Stromal cell of bone marrow (primary cell): ENCODE measurements at regions not wholly inside any gene's neighbourhood (a gene's known extent, or its start where the extent isn't known, plus 50 kb on each side); places are given as distances from the start of the nearest gene placed in this dataset.
"Not testable (repeated sequence)": the region's sequence is repeated elsewhere in the genome, so short reads cannot be mapped to it uniquely, and the experiment has no call there.

Source experiments
- DNase-seq: peaks from one replicate; pipeline ENCODE4 v3.0.0-alpha.2; 2012; ENCODE audit warnings: low read depth

- no peak for DNase-seq
These were observed 102.2 kb upstream of the KCTD1 start for GRCh38 chr18:26650310-26651268.

GRCh38 chr18:26649193-26649543 is 100.8 kb upstream of the KCTD1 start:
- DNase-seq, result no peak

GRCh38 chr18:26648509-26649192 is 100.3 kb upstream of the KCTD1 start:
- no peak for DNase-seq

GRCh38 chr18:26646901-26647300 is 98.5 kb upstream of the KCTD1 start:
- no peak for DNase-seq

- no peak for DNase-seq
These were observed 94.3 kb upstream of the KCTD1 start for GRCh38 chr18:26642440-26643348.

- no peak for DNase-seq
These were observed 92.2 kb upstream of the KCTD1 start for GRCh38 chr18:26640541-26640940.

- no peak for DNase-seq
These were observed 90.8 kb upstream of the KCTD1 start for GRCh38 chr18:26639149-26639548.

- no peak for DNase-seq
These were observed 89.6 kb upstream of the KCTD1 start for GRCh38 chr18:26637983-26638382.

- no peak for DNase-seq
These were observed 89.0 kb upstream of the KCTD1 start for GRCh38 chr18:26637324-26637723.

- DNase-seq, result no peak
These were observed 87.1 kb upstream of the KCTD1 start for GRCh38 chr18:26635466-26635865.

GRCh38 chr18:26634631-26635030 is 86.3 kb upstream of the KCTD1 start:
- DNase-seq, result no peak

GRCh38 chr18:26631135-26631534 is 82.8 kb upstream of the KCTD1 start:
- DNase-seq, result no peak

GRCh38 chr18:26630596-26630995 is 82.2 kb upstream of the KCTD1 start:
- DNase-seq, result no peak

- no peak for DNase-seq
These were observed 79.7 kb upstream of the KCTD1 start for GRCh38 chr18:26628017-26628416.

- no peak for DNase-seq
These were observed 76.1 kb upstream of the KCTD1 start for GRCh38 chr18:26624443-26624842.

GRCh38 chr18:26623314-26623713 is 75.0 kb upstream of the KCTD1 start:
- DNase-seq, result not testable (repeated sequence)

- no peak for DNase-seq
These were observed 73.0 kb upstream of the KCTD1 start for GRCh38 chr18:26621161-26622026.

- no peak for DNase-seq
These were observed 71.0 kb upstream of the KCTD1 start for GRCh38 chr18:26619350-26619749.

GRCh38 chr18:26618135-26618534 is 69.8 kb upstream of the KCTD1 start:
- DNase-seq, result no peak

- peak; percentile 68 for DNase-seq
These were observed 68.8 kb upstream of the KCTD1 start for GRCh38 chr18:26617151-26617554.

GRCh38 chr18:26614374-26614773 is 66.0 kb upstream of the KCTD1 start:
- DNase-seq, result no peak
